Tibial nerve (tissue), 4 donors: ENCODE measurements at regions not wholly inside any gene's neighbourhood (a gene's known extent, or its start where the extent isn't known, plus 50 kb on each side); places are given as distances from the start of the nearest gene placed in this dataset.

Experiments used
- CTCF ChIP-seq, 5 experiments: fragments of 200-600 bp in 3 of 5; fragments of 450-650 bp in 2 of 5; sonication (generic) in 3 of 5; IDR thresholded peaks; one replicate each; pipeline ENCODE4 v1.5.1; 2016 to 2019; ENCODE audit warnings: antibody characterized with exemption in 5 of 5, mild to moderate bottlenecking in 3 of 5, moderate library complexity in 2 of 5
- EP300 ChIP-seq, 2 donors: sonication (generic); formaldehyde crosslinking; IDR thresholded peaks; one replicate each; pipeline ENCODE4 v1.6.1; 2017; ENCODE audit warnings: antibody characterized with exemption in 2 of 2, mild to moderate bottlenecking in 1 of 2
- POLR2A ChIP-seq, 2 donors: fragments of 450-650 bp; IDR thresholded peaks; one replicate each; pipeline ENCODE4 v1.6.1; 2017; ENCODE audit warnings: antibody characterized with exemption in 2 of 2, mild to moderate bottlenecking in 2 of 2, moderate library complexity in 2 of 2

DNA sequence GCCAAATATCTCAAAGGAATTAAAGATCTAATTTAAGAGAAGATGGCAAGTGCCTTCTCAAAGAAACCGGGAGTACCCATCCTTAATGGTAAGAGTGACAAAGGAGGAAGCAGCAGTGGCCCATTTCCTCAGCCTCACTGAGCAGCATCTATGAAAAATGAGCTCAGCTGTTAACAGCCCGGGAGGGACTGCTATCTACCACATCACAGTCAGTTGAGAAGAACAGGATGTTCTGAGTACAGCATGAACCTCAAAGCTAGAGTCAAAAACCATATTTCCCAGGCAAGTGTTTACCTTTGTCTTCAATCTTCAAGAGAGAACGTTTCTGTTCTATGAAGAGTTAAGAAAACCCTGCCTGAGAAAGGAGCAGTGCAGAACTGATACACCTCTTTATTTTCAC lies 115.0 kb downstream of the BTG1 start:
- TF ChIP-seq CTCF (IDR thresholded peaks at IDR 0.05) (no peak), POLR2A (IDR thresholded peaks at IDR 0.05) (peak in 1 of 2 donors; percentile 28), EP300 (IDR thresholded peaks at IDR 0.05) (peak; percentile 89 to 92)
